Endodermal cell (in vitro differentiated cells): ENCODE measurements at regions not wholly inside any gene's neighbourhood (a gene's known extent, or its start where the extent isn't known, plus 50 kb on each side); places are given as distances from the start of the nearest gene placed in this dataset.
"Not testable (repeated sequence)": the region's sequence is repeated elsewhere in the genome, so short reads cannot be mapped to it uniquely, and the experiment has no call there.

Experiments
- DNase-seq: peaks from one replicate; pipeline ENCODE4 v3.0.0-alpha.2; 2017
- H3K27ac ChIP-seq: 2 replicates; pipeline ENCODE4 v1.5.1; 2013; ENCODE audit warnings: mild to moderate bottlenecking, low read depth, low read length, moderate library complexity
- H3K27me3 ChIP-seq: 2 replicates; pipeline ENCODE4 v1.6.1; 2013; ENCODE audit warnings: mild to moderate bottlenecking, low read length, moderate library complexity; ENCODE audit not compliant: insufficient read depth, control insufficient read depth, poor library complexity, severe bottlenecking
- H3K36me3 ChIP-seq: 2 replicates; pipeline ENCODE4 v1.7.0; 2013; ENCODE audit warnings: mild to moderate bottlenecking, low read length, moderate library complexity; ENCODE audit not compliant: control insufficient read depth, insufficient read depth
- H3K4me1 ChIP-seq: one replicate; pipeline ENCODE4 v1.7.0; 2013; ENCODE audit warnings: low read length; ENCODE audit not compliant: control insufficient read depth, insufficient read depth
- H3K4me3 ChIP-seq: 2 replicates; pipeline ENCODE4 v1.5.1; 2013; ENCODE audit warnings: mild to moderate bottlenecking, low read length, moderate library complexity
- H3K9ac ChIP-seq: 2 replicates; pipeline ENCODE4 v1.6.1; 2013; ENCODE audit warnings: mild to moderate bottlenecking, low read length, moderate library complexity; ENCODE audit not compliant: poor library complexity, severe bottlenecking; ENCODE audit errors: extremely low read depth
- H3K9me3 ChIP-seq: 2 replicates; pipeline ENCODE4 v1.6.1; 2013; ENCODE audit warnings: mild to moderate bottlenecking, low read length, moderate library complexity; ENCODE audit not compliant: control insufficient read depth
- H3K27ac Mint-ChIP-seq: 2 replicates; pipeline ENCODE4 v1.8.0; 2020; ENCODE audit warnings: mixed read lengths
- H3K27me3 Mint-ChIP-seq: 2 replicates; pipeline ENCODE4 v1.8.0; 2021; ENCODE audit warnings: mild to moderate bottlenecking, mixed read lengths; ENCODE audit not compliant: insufficient read depth
- H3K36me3 Mint-ChIP-seq: 2 replicates; pipeline ENCODE4 v1.8.0; 2020; ENCODE audit warnings: low read depth, mixed read lengths
- H3K4me1 Mint-ChIP-seq: 2 replicates; pipeline ENCODE4 v1.8.0; 2020; ENCODE audit warnings: mixed read lengths
- H3K4me3 Mint-ChIP-seq: 2 replicates; pipeline ENCODE4 v1.8.0; 2020; ENCODE audit warnings: mild to moderate bottlenecking, moderate library complexity, mixed read lengths
- H3K9me3 Mint-ChIP-seq: 2 replicates; pipeline ENCODE4 v1.8.0; 2020; ENCODE audit warnings: mild to moderate bottlenecking, mixed read lengths
- CTCF ChIP-seq: fragments of 200-600 bp; sonication (generic); conservative IDR thresholded peaks from 2 replicates; pipeline ENCODE4 v1.5.0; 2021; ENCODE audit warnings: antibody characterized with exemption, mild to moderate bottlenecking
- WGBS, 2 experiments: methylation state at CpG; one replicate each; pipeline versions ENCODE4 v1.1.5 to v1.1.7; 2013; ENCODE audit warnings: missing lambda C conversion rate in 2 of 2, mixed read lengths in 1 of 2; ENCODE audit not compliant: insufficient coverage in 1 of 2, insufficient read length in 1 of 2; 5-methylcytosine and 5-hydroxymethylcytosine counted together

GRCh38 chr3:104245981-104246380 lies 1120.7 kb upstream of the ALCAM start:
- Histone ChIP-seq H3K4me1 (no peaks in the 10 kb centered on the region), H3K4me3 (no peak overlapping the region), H3K36me3 (no peaks in the 10 kb centered on the region), H3K9ac (no peak overlapping the region), H3K27me3 (no peaks in the 10 kb centered on the region), H3K27ac (no peak overlapping the region), H3K9me3 (no peaks in the 10 kb centered on the region)
- no peaks in the 10 kb centered on the region for H3K27me3 Mint-ChIP-seq
- no peak for TF ChIP-seq CTCF
- no peaks in the 10 kb centered on the region for H3K36me3 Mint-ChIP-seq
- DNase-seq = no peak
- WGBS, 2 experiments = 83 to 91% methylated on average over 1 to 2 of the region's 2 CpGs
- no peaks in the 10 kb centered on the region for H3K4me1 Mint-ChIP-seq
- H3K27ac Mint-ChIP-seq = no peak overlapping the region
- H3K9me3 Mint-ChIP-seq = no peaks in the 10 kb centered on the region
- H3K4me3 Mint-ChIP-seq = no peak overlapping the region

- Histone ChIP-seq H3K27ac (no peak overlapping the region), H3K27me3 (no peaks in the 10 kb centered on the region), H3K36me3 (no peaks in the 10 kb centered on the region), H3K9me3 (no peaks in the 10 kb centered on the region), H3K9ac (no peak overlapping the region), H3K4me1 (no peaks in the 10 kb centered on the region), H3K4me3 (no peak overlapping the region)
- no peaks in the 10 kb centered on the region for H3K4me1 Mint-ChIP-seq
- no peak overlapping the region for H3K4me3 Mint-ChIP-seq
- H3K9me3 Mint-ChIP-seq = no peaks in the 10 kb centered on the region
- H3K36me3 Mint-ChIP-seq = no peaks in the 10 kb centered on the region
- H3K27me3 Mint-ChIP-seq = no peaks in the 10 kb centered on the region
- DNase-seq = no peak
- H3K27ac Mint-ChIP-seq = no peak overlapping the region
- WGBS, 2 experiments = 92 to 100% methylated on average over 3 to 4 of the region's 4 CpGs
- TF ChIP-seq CTCF = no peak
Measured at GRCh38 chr3:104257486-104257885, 1109.2 kb upstream of the ALCAM start.

GRCh38 chr3:104263477-104263876 lies 1103.2 kb upstream of the ALCAM start:
- Histone ChIP-seq H3K9me3 (no peaks in the 10 kb centered on the region), H3K27ac (no peak overlapping the region), H3K36me3 (no peaks in the 10 kb centered on the region), H3K4me1 (no peaks in the 10 kb centered on the region), H3K27me3 (no peaks in the 10 kb centered on the region), H3K4me3 (no peak overlapping the region), H3K9ac (no peak overlapping the region)
- Mint-ChIP-seq H3K36me3 (no peaks in the 10 kb centered on the region), H3K27ac (no peak overlapping the region), H3K9me3 (no peaks in the 10 kb centered on the region), H3K4me1 (no peaks in the 10 kb centered on the region), H3K4me3 (no peak overlapping the region), H3K27me3 (no peaks in the 10 kb centered on the region)
- DNase-seq = no peak
- TF ChIP-seq CTCF = no peak
- WGBS, 2 experiments = 100% methylated on average over 2 of the region's 2 CpGs; no CpG with 5 or more reads in 1 of the 2 experiments

- not testable (repeated sequence) for H3K4me3 Mint-ChIP-seq, H3K9me3 Mint-ChIP-seq, H3K27ac Mint-ChIP-seq, H3K4me1 Mint-ChIP-seq, H3K36me3 Mint-ChIP-seq, H3K9me3 ChIP-seq, H3K4me3 ChIP-seq, H3K27me3 ChIP-seq, H3K27ac ChIP-seq, H3K9ac ChIP-seq, H3K27me3 Mint-ChIP-seq, DNase-seq, H3K36me3 ChIP-seq, H3K4me1 ChIP-seq
- 100% methylated on average over 1 of the region's 1 CpG; no CpG with 5 or more reads in 1 of the 2 experiments for WGBS, 2 experiments
Measured at GRCh38 chr3:104266219-104266618, 1100.5 kb upstream of the ALCAM start.
